B cell (primary cell): ENCODE measurements at regions not wholly inside any gene's neighbourhood (a gene's known extent, or its start where the extent isn't known, plus 50 kb on each side); places are given as distances from the start of the nearest gene placed in this dataset.

ENCODE experiments used
- ATAC-seq: fragments of 200-7000 bp; cut with Tn5 transposase; one replicate; pipeline ENCODE4 v1.10.0; 2021; ENCODE audit warnings: low read depth, mild to moderate bottlenecking, moderate number of reproducible peaks, moderate library complexity
- CTCF ChIA-PET: fragments of 350-600 bp; sonication (Branson Sonifier 250); formaldehyde crosslinking; loops from one replicate; lab custom pipeline; 2021; ENCODE audit warnings: antibody characterized with exemption, inconsistent platforms; lab: Charles Lee
- POLR2A ChIA-PET: fragments of 350-600 bp; sonication (Branson Sonifier 250); formaldehyde crosslinking; loops from one replicate; lab custom pipeline; 2021; ENCODE audit warnings: antibody characterized with exemption; lab: Charles Lee
- DNase-seq: peaks from one replicate; pipeline ENCODE4 v3.0.0; 2013
- H2AFZ ChIP-seq: 2 replicates; pipeline ENCODE4 v1.6.1; 2012; ENCODE audit warnings: mild to moderate bottlenecking, low read depth, low read length; ENCODE audit not compliant: insufficient read depth, poor library complexity, severe bottlenecking
- H3K27ac ChIP-seq, 2 donors: 1 replicate in 1 of 2; 2 replicates in 1 of 2; pipeline ENCODE4 v1.5.1; 2012 to 2013; ENCODE audit warnings: low read length in 2 of 2, mild to moderate bottlenecking in 2 of 2, moderate library complexity in 1 of 2
- H3K27me3 ChIP-seq, 4 experiments: fragments of 200-600 bp in 1 of 4; sonication (generic) in 1 of 4; replicated peaks in 1 of 4; 1 replicate in 2 of 4; 2 replicates in 2 of 4; pipeline versions ENCODE4 v1.6.1 to v1.7.0; 2013 to 2016; ENCODE audit warnings: low read length in 3 of 4, mild to moderate bottlenecking in 2 of 4, mixed read lengths in 1 of 4, moderate library complexity in 1 of 4; ENCODE audit not compliant: insufficient read depth in 4 of 4, control insufficient read depth in 3 of 4; ENCODE audit errors: control extremely low read depth in 1 of 4
- H3K36me3 ChIP-seq, 2 experiments: replicated peaks in 1 of 2; 1 replicate in 1 of 2; 2 replicates in 1 of 2; pipeline versions ENCODE4 v1.6.1 to v1.7.1; 2013; ENCODE audit warnings: low read length in 1 of 2; ENCODE audit not compliant: insufficient read depth in 2 of 2, control insufficient read depth in 1 of 2; ENCODE audit errors: control extremely low read depth in 1 of 2, extremely low read depth in 1 of 2
- H3K4me1 ChIP-seq, 2 donors: fragments of 200-600 bp in 1 of 2; sonication (generic) in 1 of 2; 1 replicate in 1 of 2; 2 replicates in 1 of 2; pipeline versions ENCODE4 v1.5.1 to v1.6.1; 2013 to 2017; ENCODE audit warnings: low read length in 2 of 2; ENCODE audit not compliant: control insufficient read depth in 2 of 2, insufficient read depth in 2 of 2
- H3K4me2 ChIP-seq: replicated peaks from 2 replicates; pipeline ENCODE3; 2012; ENCODE audit warnings: mild to moderate bottlenecking, low read depth, low read length; ENCODE audit not compliant: poor library complexity, severe bottlenecking
- H3K4me3 ChIP-seq, 5 experiments: fragments of 200-600 bp in 1 of 5; sonication (generic) in 1 of 5; 1 replicate in 3 of 5; 2 replicates in 2 of 5; pipeline versions ENCODE4 v1.5.1 to v1.7.0; 2011 to 2016; ENCODE audit warnings: low read length in 4 of 5, mild to moderate bottlenecking in 4 of 5, low read depth in 2 of 5, control low read depth in 1 of 5, moderate library complexity in 1 of 5; ENCODE audit not compliant: insufficient read depth in 1 of 5; ENCODE audit errors: control extremely low read depth in 1 of 5, extremely low read depth in 1 of 5
- H3K79me2 ChIP-seq: fragments of 200-600 bp; sonication (generic); one replicate; pipeline ENCODE4 v1.6.0; 2016; ENCODE audit warnings: low read length; ENCODE audit not compliant: control insufficient read depth, insufficient read depth
- H3K9ac ChIP-seq: fragments of 200-600 bp; sonication (generic); 2 replicates; pipeline ENCODE4 v1.6.1; 2017; ENCODE audit warnings: mild to moderate bottlenecking, low read length, moderate library complexity
- H3K9me3 ChIP-seq, 3 donors: one replicate each; pipeline versions ENCODE4 v1.6.1 to v1.7.1; 2013; ENCODE audit warnings: low read length in 2 of 3; ENCODE audit not compliant: control insufficient read depth in 2 of 3, insufficient read depth in 1 of 3; ENCODE audit errors: control extremely low read depth in 1 of 3
- H4K20me1 ChIP-seq: 2 replicates; pipeline ENCODE4 v1.6.0; 2012; ENCODE audit warnings: mild to moderate bottlenecking, low read length; ENCODE audit not compliant: insufficient read depth, control insufficient read depth, poor library complexity, severe bottlenecking
- H3K27ac Mint-ChIP-seq: one replicate; pipeline ENCODE4 v1.8.0; 2021; ENCODE audit warnings: mixed read lengths
- H3K27me3 Mint-ChIP-seq: one replicate; pipeline ENCODE4 v1.8.0; 2021; ENCODE audit warnings: mixed read lengths
- H3K4me1 Mint-ChIP-seq: one replicate; pipeline ENCODE4 v1.8.0; 2021; ENCODE audit warnings: mixed read lengths
- H3K4me3 Mint-ChIP-seq: one replicate; pipeline ENCODE4 v1.8.0; 2021; ENCODE audit warnings: mixed read lengths
- H3K9me3 Mint-ChIP-seq: one replicate; pipeline ENCODE4 v1.8.0; 2022; ENCODE audit warnings: mixed read lengths; ENCODE audit not compliant: insufficient read depth
- EZH2 ChIP-seq: IDR thresholded peaks from 2 replicates; pipeline ENCODE4 v1.6.1; 2012; ENCODE audit warnings: borderline replicate concordance, low read depth, mild to moderate bottlenecking, moderate library complexity, low read length; ENCODE audit not compliant: insufficient read depth, poor library complexity, severe bottlenecking
- WGBS: methylation state at CpG from one replicate; pipeline ENCODE4 v1.1.5; 2013; ENCODE audit warnings: missing lambda C conversion rate; ENCODE audit not compliant: insufficient coverage; 5-methylcytosine and 5-hydroxymethylcytosine counted together
- intact Hi-C: fragments of 100-400 bp; cut with micrococcal nuclease; formaldehyde crosslinking; loops from one replicate; pipeline ENCODE4 v1.10.0; 2022
- TF ChIP-seq, protein P1 (sequence below): fragments of 200-600 bp; IDR thresholded peaks from one replicate; pipeline ENCODE4 v1.8.0; 2022; ENCODE audit warnings: antibody characterized with exemption, mild to moderate bottlenecking

- Histone ChIP-seq H3K9ac (no peak overlapping the region), H4K20me1 (no peaks in the 10 kb centered on the region), H3K9me3 (peaks cover 0 to 4% (median 0%) of the 10 kb centered on the region in 3 donors), H3K4me2 (no peak overlapping the region), H3K36me3 (no peaks in the 10 kb centered on the region), H3K27me3 (no peaks in the 10 kb centered on the region), H3K4me1 (no peaks in the 10 kb centered on the region), H3K27ac (no peak overlapping the region), H3K79me2 (no peaks in the 10 kb centered on the region), H2AFZ (no peak overlapping the region), H3K4me3 (no peak overlapping the region)
- POLR2A ChIA-PET, result no interaction called here
- Mint-ChIP-seq H3K27me3 (peaks cover 10% of the 10 kb centered on the region), H3K9me3 (peaks cover 3% of the 10 kb centered on the region), H3K4me1 (no peaks in the 10 kb centered on the region), H3K4me3 (no peak overlapping the region), H3K27ac (no peak overlapping the region)
- WGBS, result 95% methylated on average over 3 of the region's 4 CpGs
- CTCF ChIA-PET, result no interaction called here
- intact Hi-C loops, result no loop called here
- no peak for ATAC-seq
- no peak for DNase-seq
- TF ChIP-seq, protein P1, sequence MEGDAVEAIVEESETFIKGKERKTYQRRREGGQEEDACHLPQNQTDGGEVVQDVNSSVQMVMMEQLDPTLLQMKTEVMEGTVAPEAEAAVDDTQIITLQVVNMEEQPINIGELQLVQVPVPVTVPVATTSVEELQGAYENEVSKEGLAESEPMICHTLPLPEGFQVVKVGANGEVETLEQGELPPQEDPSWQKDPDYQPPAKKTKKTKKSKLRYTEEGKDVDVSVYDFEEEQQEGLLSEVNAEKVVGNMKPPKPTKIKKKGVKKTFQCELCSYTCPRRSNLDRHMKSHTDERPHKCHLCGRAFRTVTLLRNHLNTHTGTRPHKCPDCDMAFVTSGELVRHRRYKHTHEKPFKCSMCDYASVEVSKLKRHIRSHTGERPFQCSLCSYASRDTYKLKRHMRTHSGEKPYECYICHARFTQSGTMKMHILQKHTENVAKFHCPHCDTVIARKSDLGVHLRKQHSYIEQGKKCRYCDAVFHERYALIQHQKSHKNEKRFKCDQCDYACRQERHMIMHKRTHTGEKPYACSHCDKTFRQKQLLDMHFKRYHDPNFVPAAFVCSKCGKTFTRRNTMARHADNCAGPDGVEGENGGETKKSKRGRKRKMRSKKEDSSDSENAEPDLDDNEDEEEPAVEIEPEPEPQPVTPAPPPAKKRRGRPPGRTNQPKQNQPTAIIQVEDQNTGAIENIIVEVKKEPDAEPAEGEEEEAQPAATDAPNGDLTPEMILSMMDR, result no peak
- no peak for TF ChIP-seq EZH2
These were observed 902.8 kb downstream of the EPHA4 start for GRCh38 chr2:220669324-220669723.

- H3K79me2 ChIP-seq, result no peaks in the 10 kb centered on the region
- intact Hi-C loops, result no loop called here
- Mint-ChIP-seq H3K4me3 (no peak overlapping the region), H3K9me3 (peaks cover 3% of the 10 kb centered on the region), H3K27me3 (peaks cover 10% of the 10 kb centered on the region), H3K4me1 (no peaks in the 10 kb centered on the region), H3K27ac (no peak overlapping the region)
- ChIA-PET POLR2A (no interaction called here), CTCF (interaction anchor here (1.2 kb wide), 1 partner anchor 10 kb away, joined by 3 read pairs; no protein-coding TSS in a partner anchor)
- H3K4me3 ChIP-seq, result no peak overlapping the region
- DNase-seq (no peak), ATAC-seq (no peak)
- H2AFZ ChIP-seq, result no peak overlapping the region
- H3K4me1 ChIP-seq, result no peaks in the 10 kb centered on the region
- no peak overlapping the region for H3K9ac ChIP-seq
- no peaks in the 10 kb centered on the region for H4K20me1 ChIP-seq
- H3K27ac ChIP-seq, result no peak overlapping the region
- H3K4me2 ChIP-seq, result no peak overlapping the region
- H3K36me3 ChIP-seq, result no peaks in the 10 kb centered on the region
- no peaks in the 10 kb centered on the region for H3K27me3 ChIP-seq
- H3K9me3 ChIP-seq, result peaks cover 0 to 4% (median 0%) of the 10 kb centered on the region in 3 donors
- no peak for TF ChIP-seq EZH2
- WGBS, result 100% methylated on average over 1 of the region's 5 CpGs
These were observed 901.6 kb downstream of the EPHA4 start for GRCh38 chr2:220670511-220670910.
